CD8-positive, alpha-beta memory T cell (primary cell): ENCODE measurements at regions not wholly inside any gene's neighbourhood (a gene's known extent, or its start where the extent isn't known, plus 50 kb on each side); places are given as distances from the start of the nearest gene placed in this dataset.

ENCODE experiments used
- CTCF ChIA-PET: fragments of 350-600 bp; sonication (Branson Sonifier 250); formaldehyde crosslinking; loops from one replicate; lab custom pipeline; 2021; ENCODE audit warnings: antibody characterized with exemption; lab: Charles Lee
- POLR2A ChIA-PET: fragments of 350-600 bp; sonication (Branson Sonifier 250); formaldehyde crosslinking; loops from one replicate; lab custom pipeline; 2021; ENCODE audit warnings: antibody characterized with exemption; lab: Charles Lee
- DNase-seq, 5 donors: peaks; one replicate each; pipeline versions ENCODE4 v3.0.0 to v3.0.0-alpha.2; 2020 to 2022; ENCODE audit warnings: mixed read lengths in 1 of 5
- H3K27ac ChIP-seq: one replicate; pipeline ENCODE4 v1.7.0; 2013; ENCODE audit warnings: low read depth, mild to moderate bottlenecking, low read length, moderate library complexity
- H3K27me3 ChIP-seq: 2 replicates; pipeline ENCODE4 v1.7.0; 2013; ENCODE audit warnings: low read length, mild to moderate bottlenecking; ENCODE audit not compliant: insufficient read depth, poor library complexity, severe bottlenecking
- H3K36me3 ChIP-seq: 2 replicates; pipeline ENCODE4 v1.7.0; 2013; ENCODE audit warnings: mild to moderate bottlenecking, low read length, moderate library complexity; ENCODE audit not compliant: insufficient read depth
- H3K4me1 ChIP-seq: 2 replicates; pipeline ENCODE4 v1.7.0; 2013; ENCODE audit warnings: mild to moderate bottlenecking, low read length, moderate library complexity; ENCODE audit not compliant: insufficient read depth
- H3K4me3 ChIP-seq: 2 replicates; pipeline ENCODE4 v1.7.0; 2013; ENCODE audit warnings: mild to moderate bottlenecking, low read length
- H3K9me3 ChIP-seq: 2 replicates; pipeline ENCODE4 v1.7.0; 2013; ENCODE audit warnings: mild to moderate bottlenecking, low read length
- H3K27ac Mint-ChIP-seq, 8 donors: one replicate each; pipeline ENCODE4 v1.8.0; 2020 to 2021; ENCODE audit warnings: mixed read lengths in 8 of 8, mild to moderate bottlenecking in 6 of 8, inconsistent platforms in 3 of 8, moderate library complexity in 3 of 8
- H3K27me3 Mint-ChIP-seq, 2 donors: one replicate each; pipeline ENCODE4 v1.8.0; 2020 to 2021; ENCODE audit warnings: mixed read lengths in 2 of 2, mild to moderate bottlenecking in 1 of 2, moderate library complexity in 1 of 2
- H3K36me3 Mint-ChIP-seq, 3 donors: one replicate each; pipeline ENCODE4 v1.8.0; 2020 to 2021; ENCODE audit warnings: mixed read lengths in 3 of 3, inconsistent platforms in 1 of 3, mild to moderate bottlenecking in 1 of 3
- H3K4me1 Mint-ChIP-seq, 3 donors: one replicate each; pipeline ENCODE4 v1.8.0; 2020 to 2021; ENCODE audit warnings: mixed read lengths in 3 of 3, inconsistent platforms in 1 of 3, mild to moderate bottlenecking in 1 of 3
- H3K4me3 Mint-ChIP-seq, 7 donors: one replicate each; pipeline ENCODE4 v1.8.0; 2020 to 2021; ENCODE audit warnings: mixed read lengths in 7 of 7, mild to moderate bottlenecking in 6 of 7, moderate library complexity in 4 of 7, inconsistent platforms in 2 of 7
- H3K9me3 Mint-ChIP-seq, 5 donors: one replicate each; pipeline ENCODE4 v1.8.0; 2020 to 2022; ENCODE audit warnings: mixed read lengths in 5 of 5, mild to moderate bottlenecking in 3 of 5, moderate library complexity in 2 of 5, inconsistent platforms in 1 of 5

GRCh38 chr5:153903321-153903720 lies 135.4 kb downstream of the FAM114A2 start:
- Histone ChIP-seq H3K36me3 (no peaks in the 10 kb centered on the region), H3K27me3 (no peaks in the 10 kb centered on the region), H3K4me3 (no peak overlapping the region), H3K27ac (no peak overlapping the region), H3K4me1 (no peaks in the 10 kb centered on the region), H3K9me3 (no peaks in the 10 kb centered on the region)
- ChIA-PET POLR2A (no interaction called here), CTCF (no interaction called here)
- no peak overlapping the region for H3K4me3 Mint-ChIP-seq
- peaks cover 1 to 5% of the 10 kb centered on the region in 2 donors for H3K27me3 Mint-ChIP-seq
- no peak for DNase-seq
- H3K36me3 Mint-ChIP-seq: no peaks in the 10 kb centered on the region
- H3K4me1 Mint-ChIP-seq: no peaks in the 10 kb centered on the region
- H3K9me3 Mint-ChIP-seq: no peaks in the 10 kb centered on the region
- H3K27ac Mint-ChIP-seq: peak overlapping the region in 1 of 8 donors; percentile 61

GRCh38 chr5:153902016-153902415 lies 136.7 kb downstream of the FAM114A2 start:
- POLR2A ChIA-PET: no interaction called here
- no peaks in the 10 kb centered on the region for H3K9me3 Mint-ChIP-seq

GRCh38 chr5:153901449-153901848 lies 137.3 kb downstream of the FAM114A2 start:
- Histone ChIP-seq H3K36me3 (no peaks in the 10 kb centered on the region), H3K27me3 (no peaks in the 10 kb centered on the region), H3K4me1 (no peaks in the 10 kb centered on the region), H3K4me3 (no peak overlapping the region), H3K27ac (no peak overlapping the region), H3K9me3 (no peaks in the 10 kb centered on the region)
- H3K9me3 Mint-ChIP-seq: no peaks in the 10 kb centered on the region
- H3K4me3 Mint-ChIP-seq: no peak overlapping the region
- no peak overlapping the region for H3K27ac Mint-ChIP-seq
- no peaks in the 10 kb centered on the region for H3K36me3 Mint-ChIP-seq
- ChIA-PET POLR2A (no interaction called here), CTCF (no interaction called here)
- peaks cover 0 to 3% of the 10 kb centered on the region in 2 donors for H3K27me3 Mint-ChIP-seq
- no peaks in the 10 kb centered on the region for H3K4me1 Mint-ChIP-seq
- DNase-seq: no peak

More at GRCh38 chr5:153902016-153902415, 136.7 kb downstream of the FAM114A2 start:
- CTCF ChIA-PET: no interaction called here
- no peaks in the 10 kb centered on the region for H3K4me1 Mint-ChIP-seq
- Histone ChIP-seq H3K36me3 (no peaks in the 10 kb centered on the region), H3K27ac (no peak overlapping the region), H3K4me3 (no peak overlapping the region), H3K9me3 (no peaks in the 10 kb centered on the region), H3K27me3 (no peaks in the 10 kb centered on the region), H3K4me1 (no peaks in the 10 kb centered on the region)
- no peak overlapping the region for H3K4me3 Mint-ChIP-seq
- H3K27me3 Mint-ChIP-seq: peaks cover 1 to 3% of the 10 kb centered on the region in 2 donors
- H3K36me3 Mint-ChIP-seq: no peaks in the 10 kb centered on the region
- H3K27ac Mint-ChIP-seq: no peak overlapping the region
- no peak for DNase-seq

- Mint-ChIP-seq H3K4me1 (no peaks in the 10 kb centered on the region), H3K27me3 (peaks cover 0 to 3% of the 10 kb centered on the region in 2 donors), H3K36me3 (no peaks in the 10 kb centered on the region), H3K9me3 (no peaks in the 10 kb centered on the region), H3K4me3 (no peak overlapping the region), H3K27ac (no peak overlapping the region)
- CTCF ChIA-PET: no interaction called here
- Histone ChIP-seq H3K9me3 (no peaks in the 10 kb centered on the region), H3K27ac (no peak overlapping the region), H3K4me3 (no peak overlapping the region), H3K4me1 (no peaks in the 10 kb centered on the region), H3K27me3 (no peaks in the 10 kb centered on the region), H3K36me3 (no peaks in the 10 kb centered on the region)
- POLR2A ChIA-PET: no interaction called here
- DNase-seq: no peak
Measured at GRCh38 chr5:153900703-153901395, 137.9 kb downstream of the FAM114A2 start.

- Mint-ChIP-seq H3K4me3 (no peak overlapping the region), H3K27ac (no peak overlapping the region), H3K9me3 (no peaks in the 10 kb centered on the region), H3K27me3 (peaks cover 0 to 3% of the 10 kb centered on the region in 2 donors), H3K4me1 (no peaks in the 10 kb centered on the region), H3K36me3 (no peaks in the 10 kb centered on the region)
- Histone ChIP-seq H3K36me3 (no peaks in the 10 kb centered on the region), H3K4me1 (no peaks in the 10 kb centered on the region), H3K4me3 (no peak overlapping the region), H3K9me3 (no peaks in the 10 kb centered on the region), H3K27me3 (no peaks in the 10 kb centered on the region), H3K27ac (no peak overlapping the region)
- CTCF ChIA-PET: no interaction called here
- POLR2A ChIA-PET: no interaction called here
- DNase-seq: no peak
Measured at GRCh38 chr5:153899746-153900145, 139.0 kb downstream of the FAM114A2 start.

- no peaks in the 10 kb centered on the region for H3K9me3 ChIP-seq
- Mint-ChIP-seq H3K36me3 (no peaks in the 10 kb centered on the region), H3K9me3 (no peaks in the 10 kb centered on the region), H3K27me3 (peaks cover 0 to 3% of the 10 kb centered on the region in 2 donors), H3K4me1 (no peaks in the 10 kb centered on the region), H3K4me3 (no peak overlapping the region), H3K27ac (no peak overlapping the region)
- no peak overlapping the region for H3K27ac ChIP-seq
- DNase-seq: no peak
- no peaks in the 10 kb centered on the region for H3K4me1 ChIP-seq
- ChIA-PET POLR2A (no interaction called here), CTCF (no interaction called here)
- H3K4me3 ChIP-seq: no peak overlapping the region
- no peaks in the 10 kb centered on the region for H3K27me3 ChIP-seq
- H3K36me3 ChIP-seq: no peaks in the 10 kb centered on the region
Measured at GRCh38 chr5:153896701-153897100, 142.0 kb downstream of the FAM114A2 start.

- H3K9me3 Mint-ChIP-seq: no peaks in the 10 kb centered on the region
- no peak overlapping the region for H3K27ac Mint-ChIP-seq
- Histone ChIP-seq H3K36me3 (no peaks in the 10 kb centered on the region), H3K27ac (no peak overlapping the region), H3K4me1 (no peaks in the 10 kb centered on the region), H3K27me3 (no peaks in the 10 kb centered on the region), H3K9me3 (no peaks in the 10 kb centered on the region), H3K4me3 (no peak overlapping the region)
- no peak overlapping the region for H3K4me3 Mint-ChIP-seq
- ChIA-PET CTCF (no interaction called here), POLR2A (no interaction called here)
- H3K36me3 Mint-ChIP-seq: no peaks in the 10 kb centered on the region
- H3K27me3 Mint-ChIP-seq: peaks cover 0 to 3% of the 10 kb centered on the region in 2 donors
- DNase-seq: no peak
- H3K4me1 Mint-ChIP-seq: no peaks in the 10 kb centered on the region
Measured at GRCh38 chr5:153896117-153896516, 142.6 kb downstream of the FAM114A2 start.

- no peak overlapping the region for H3K27ac ChIP-seq
- H3K9me3 Mint-ChIP-seq: no peaks in the 10 kb centered on the region
- H3K4me1 ChIP-seq: no peaks in the 10 kb centered on the region
Measured at GRCh38 chr5:153895266-153895665, 143.4 kb downstream of the FAM114A2 start.

More at GRCh38 chr5:153895266-153895665, 143.4 kb downstream of the FAM114A2 start:
- Mint-ChIP-seq H3K27me3 (peaks cover 0 to 3% of the 10 kb centered on the region in 2 donors), H3K4me1 (no peaks in the 10 kb centered on the region), H3K36me3 (no peaks in the 10 kb centered on the region), H3K27ac (no peak overlapping the region), H3K4me3 (no peak overlapping the region)
- H3K9me3 ChIP-seq: no peaks in the 10 kb centered on the region
- DNase-seq: no peak
- H3K27me3 ChIP-seq: no peaks in the 10 kb centered on the region
- CTCF ChIA-PET: no interaction called here
- POLR2A ChIA-PET: no interaction called here
- no peak overlapping the region for H3K4me3 ChIP-seq
- no peaks in the 10 kb centered on the region for H3K36me3 ChIP-seq
